Breast epithelium (tissue), 3 donors: ENCODE measurements at regions not wholly inside any gene's neighbourhood (a gene's known extent, or its start where the extent isn't known, plus 50 kb on each side); places are given as distances from the start of the nearest gene placed in this dataset.

Experiments
- CTCF ChIP-seq, 3 donors: fragments of 450-650 bp; IDR thresholded peaks; one replicate each; pipeline ENCODE4 v1.5.1; 2016 to 2017; ENCODE audit warnings: antibody characterized with exemption in 3 of 3, mild to moderate bottlenecking in 3 of 3, moderate library complexity in 3 of 3
- POLR2AphosphoS5 ChIP-seq, 3 donors: sonication (generic); formaldehyde crosslinking; IDR thresholded peaks; one replicate each; pipeline ENCODE4 v1.6.1; 2017; ENCODE audit warnings: antibody characterized with exemption in 3 of 3

- TF ChIP-seq CTCF (IDR thresholded peaks at IDR 0.05) (no peak), POLR2AphosphoS5 (IDR thresholded peaks at IDR 0.05) (no peak)
Measured at GRCh38 chr5:179478624-179479023, 71.7 kb upstream of the RUFY1 start.
